Cardiac muscle cell (in vitro differentiated cells and primary cell): ENCODE measurements at regions not wholly inside any gene's neighbourhood (a gene's known extent, or its start where the extent isn't known, plus 50 kb on each side); places are given as distances from the start of the nearest gene placed in this dataset.

Experiments
- DNase-seq, 2 donors: peaks; one replicate each; pipeline versions ENCODE4 v3.0.0 to v3.0.0-alpha.2; 2010 to 2017; ENCODE audit warnings: low read depth in 1 of 2, low spot score in 1 of 2
- H3K27ac ChIP-seq: fragments of 200-600 bp; sonication (generic); 2 replicates; pipeline ENCODE4 v1.5.1; 2016
- H3K27me3 ChIP-seq: fragments of 200-600 bp; sonication (generic); 2 replicates; pipeline ENCODE4 v1.6.0; 2016; ENCODE audit warnings: control low read depth
- H3K36me3 ChIP-seq: fragments of 200-600 bp; sonication (generic); 2 replicates; pipeline ENCODE4 v1.5.1; 2016; ENCODE audit warnings: control low read depth
- H3K4me1 ChIP-seq: fragments of 200-600 bp; sonication (generic); 2 replicates; pipeline ENCODE4 v1.8.1; 2017; ENCODE audit warnings: low read depth, mild to moderate bottlenecking, mixed run types
- H3K4me3 ChIP-seq: fragments of 200-600 bp; sonication (generic); 2 replicates; pipeline ENCODE4 v1.5.1; 2016; ENCODE audit warnings: mild to moderate bottlenecking
- H3K9me3 ChIP-seq: fragments of 200-600 bp; sonication (generic); 2 replicates; pipeline ENCODE4 v1.5.1; 2017; ENCODE audit warnings: low read depth, mild to moderate bottlenecking, control low read depth
- TF ChIP-seq, protein P1 (sequence below): IDR thresholded peaks from 2 replicates; pipeline ENCODE4 v1.5.1; 2012; ENCODE audit warnings: low read depth, mild to moderate bottlenecking, low read length

DNA sequence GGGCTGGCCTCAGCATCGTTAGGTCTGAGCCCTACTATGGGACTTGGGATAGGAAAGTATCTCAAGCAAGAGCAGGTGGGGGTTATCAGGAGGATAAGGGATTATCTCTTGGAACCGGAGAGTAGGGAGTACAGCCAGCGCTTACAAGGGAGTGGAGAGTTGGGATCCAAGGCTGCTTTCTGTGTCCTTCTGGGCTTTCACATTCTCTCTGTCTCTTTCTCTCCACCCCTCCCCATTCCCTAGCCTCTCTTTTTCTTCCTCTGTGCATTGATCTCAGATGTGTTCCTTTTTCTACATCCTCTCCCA lies 170.2 kb downstream of the BUD13 start:
- no peak overlapping the region for H3K27ac ChIP-seq
- H3K36me3 ChIP-seq, result no peaks in the 10 kb centered on the region
- H3K4me3 ChIP-seq, result no peak overlapping the region
- H3K4me1 ChIP-seq, result no peaks in the 10 kb centered on the region
- H3K9me3 ChIP-seq, result no peaks in the 10 kb centered on the region
- TF ChIP-seq, protein P1, sequence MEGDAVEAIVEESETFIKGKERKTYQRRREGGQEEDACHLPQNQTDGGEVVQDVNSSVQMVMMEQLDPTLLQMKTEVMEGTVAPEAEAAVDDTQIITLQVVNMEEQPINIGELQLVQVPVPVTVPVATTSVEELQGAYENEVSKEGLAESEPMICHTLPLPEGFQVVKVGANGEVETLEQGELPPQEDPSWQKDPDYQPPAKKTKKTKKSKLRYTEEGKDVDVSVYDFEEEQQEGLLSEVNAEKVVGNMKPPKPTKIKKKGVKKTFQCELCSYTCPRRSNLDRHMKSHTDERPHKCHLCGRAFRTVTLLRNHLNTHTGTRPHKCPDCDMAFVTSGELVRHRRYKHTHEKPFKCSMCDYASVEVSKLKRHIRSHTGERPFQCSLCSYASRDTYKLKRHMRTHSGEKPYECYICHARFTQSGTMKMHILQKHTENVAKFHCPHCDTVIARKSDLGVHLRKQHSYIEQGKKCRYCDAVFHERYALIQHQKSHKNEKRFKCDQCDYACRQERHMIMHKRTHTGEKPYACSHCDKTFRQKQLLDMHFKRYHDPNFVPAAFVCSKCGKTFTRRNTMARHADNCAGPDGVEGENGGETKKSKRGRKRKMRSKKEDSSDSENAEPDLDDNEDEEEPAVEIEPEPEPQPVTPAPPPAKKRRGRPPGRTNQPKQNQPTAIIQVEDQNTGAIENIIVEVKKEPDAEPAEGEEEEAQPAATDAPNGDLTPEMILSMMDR, result no peak
- no peaks in the 10 kb centered on the region for H3K27me3 ChIP-seq
- DNase-seq, result peak in 1 of 2 donors; percentile 13

DNA sequence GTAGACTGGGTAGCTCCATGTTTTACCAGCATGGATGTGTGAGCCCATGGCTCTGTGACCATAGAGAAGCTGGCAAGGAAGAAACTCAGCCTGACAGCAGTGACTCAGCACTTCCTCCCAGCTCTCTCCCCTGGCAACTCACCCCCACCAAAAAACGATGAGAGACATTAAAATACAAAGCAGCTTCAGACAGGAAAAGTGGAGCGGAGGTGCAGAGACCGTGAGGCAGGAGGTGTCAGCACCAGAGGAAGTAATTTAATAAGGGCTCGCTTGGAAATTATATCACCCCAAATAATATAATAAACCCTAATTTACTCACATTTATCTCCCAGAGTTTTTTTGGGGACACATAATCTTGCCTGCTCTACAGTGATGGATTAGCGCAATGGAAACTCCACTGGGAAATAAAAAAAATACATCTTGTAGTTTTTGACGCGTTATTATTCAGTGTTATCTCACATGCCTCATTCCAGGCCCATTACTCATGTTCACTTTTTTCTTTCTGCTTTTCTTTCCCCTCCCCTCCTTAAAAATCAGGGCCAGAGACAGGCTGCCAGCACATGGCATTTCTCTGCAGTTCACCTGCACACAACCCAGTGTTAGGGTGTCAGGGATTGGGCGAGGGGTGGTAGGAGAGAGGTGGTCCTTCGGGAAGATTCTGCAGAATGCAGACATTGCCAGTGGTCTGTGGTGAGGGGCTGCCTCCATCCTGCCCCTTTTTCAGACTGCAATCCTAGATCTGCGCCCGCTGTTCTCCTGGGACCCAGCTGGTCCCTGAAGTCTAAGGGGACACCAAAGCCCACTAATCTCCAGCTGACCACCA lies 170.8 kb downstream of the BUD13 start:
- Histone ChIP-seq H3K27ac (no peak overlapping the region), H3K9me3 (no peaks in the 10 kb centered on the region), H3K27me3 (no peaks in the 10 kb centered on the region), H3K4me3 (no peak overlapping the region), H3K4me1 (no peaks in the 10 kb centered on the region), H3K36me3 (no peaks in the 10 kb centered on the region)
- DNase-seq, result peak in 1 of 2 donors; percentile 84
- TF ChIP-seq, protein P1, result no peak

DNA sequence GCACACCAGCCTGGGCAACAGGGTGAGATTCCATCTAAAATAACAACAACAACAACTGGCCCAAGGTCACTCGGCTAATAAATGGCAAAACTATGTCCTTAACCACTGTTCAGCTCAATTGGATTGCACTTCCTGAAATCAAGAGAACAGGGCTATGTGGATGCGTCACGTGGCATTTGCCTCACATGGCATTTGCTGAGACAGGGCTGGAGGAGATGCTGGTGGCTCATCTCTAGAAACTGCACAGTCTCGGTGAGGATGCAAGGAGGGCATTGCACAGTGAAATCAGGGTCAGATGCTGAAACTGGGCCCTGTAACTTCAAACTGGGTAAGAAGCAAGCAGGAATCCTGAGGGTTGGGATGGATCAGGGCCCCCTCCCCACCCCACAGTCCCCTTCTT lies 171.9 kb downstream of the BUD13 start:
- no peaks in the 10 kb centered on the region for H3K4me1 ChIP-seq
- TF ChIP-seq, protein P1, result no peak
- H3K27me3 ChIP-seq, result no peaks in the 10 kb centered on the region
- no peaks in the 10 kb centered on the region for H3K9me3 ChIP-seq
- no peak overlapping the region for H3K27ac ChIP-seq
- no peaks in the 10 kb centered on the region for H3K36me3 ChIP-seq
- peak in 1 of 2 donors; percentile 18 for DNase-seq
- no peak overlapping the region for H3K4me3 ChIP-seq

DNA sequence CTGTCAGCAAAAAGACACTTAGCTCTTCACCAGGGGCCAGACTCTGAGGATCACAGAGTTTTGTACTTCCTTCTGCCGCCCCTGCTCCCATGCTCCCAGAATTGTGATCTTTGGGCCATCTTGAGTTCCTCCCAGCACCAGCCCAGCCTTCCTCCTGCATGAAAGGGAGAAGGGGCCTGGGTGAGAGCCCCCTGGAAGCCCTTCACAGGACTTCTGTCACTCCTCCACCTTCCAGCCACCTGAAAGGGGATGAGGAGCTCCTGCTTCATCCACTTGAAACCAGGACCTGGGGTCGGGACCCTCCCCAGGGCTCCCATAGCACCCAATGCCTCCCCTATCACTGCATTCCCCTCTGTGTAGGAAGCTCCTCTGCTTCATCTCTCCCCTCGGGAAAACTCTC lies 174.2 kb downstream of the BUD13 start:
- TF ChIP-seq, protein P1, result no peak
- Histone ChIP-seq H3K27ac (no peak overlapping the region), H3K36me3 (no peaks in the 10 kb centered on the region), H3K9me3 (no peaks in the 10 kb centered on the region), H3K4me3 (no peak overlapping the region), H3K4me1 (no peaks in the 10 kb centered on the region), H3K27me3 (peaks cover 5% of the 10 kb centered on the region)
- no peak for DNase-seq

DNA sequence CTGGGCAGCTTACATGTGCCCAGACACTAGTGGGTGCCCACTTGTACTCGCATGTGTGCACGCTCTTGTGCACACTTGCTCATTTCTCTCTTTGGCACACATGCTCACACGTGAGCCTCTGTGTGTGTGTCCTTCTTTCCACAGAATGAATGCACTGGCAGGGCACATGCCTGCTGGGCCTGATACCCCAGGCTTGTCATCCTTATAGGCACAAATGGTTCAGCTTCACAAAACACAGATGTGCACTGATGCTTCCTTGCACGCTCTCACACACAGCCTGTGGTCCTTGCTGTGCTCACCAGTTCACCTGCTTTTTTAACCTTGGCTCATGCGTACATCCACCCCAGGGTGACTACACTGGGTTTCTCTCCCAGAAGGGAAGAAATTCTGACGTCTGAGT lies 174.8 kb downstream of the BUD13 start:
- H3K9me3 ChIP-seq, result no peaks in the 10 kb centered on the region
- H3K36me3 ChIP-seq, result no peaks in the 10 kb centered on the region
- peaks cover 5% of the 10 kb centered on the region for H3K27me3 ChIP-seq
- no peak for DNase-seq
- H3K4me1 ChIP-seq, result no peaks in the 10 kb centered on the region
- H3K4me3 ChIP-seq, result no peak overlapping the region
- TF ChIP-seq, protein P1, result no peak
- H3K27ac ChIP-seq, result no peak overlapping the region
